Stimulated activated CD4-positive, alpha-beta T cell treated with anti-CD3 and anti-CD28 coated beads, Interleukin-15, amount 100 ng/mL, for 48 hours (primary cell): ENCODE measurements at regions not wholly inside any gene's neighbourhood (a gene's known extent, or its start where the extent isn't known, plus 50 kb on each side); places are given as distances from the start of the nearest gene placed in this dataset.
"Not testable (repeated sequence)": the region's sequence is repeated elsewhere in the genome, so short reads cannot be mapped to it uniquely, and the experiment has no call there.

ENCODE experiments used
- DNase-seq, 2 donors: peaks; one replicate each; pipeline ENCODE4 v3.0.0-alpha.2; 2020; ENCODE audit warnings: low read depth in 2 of 2

GRCh38 chr6:169933839-169934698 is 182.6 kb downstream of the ERMARD start:
- no peak for DNase-seq

GRCh38 chr6:169933251-169933821 is 181.9 kb downstream of the ERMARD start:
- DNase-seq: no peak

GRCh38 chr6:169932491-169932890 is 181.1 kb downstream of the ERMARD start:
- DNase-seq: no peak

- no peak for DNase-seq
Observed at GRCh38 chr6:169931261-169931660, 179.8 kb downstream of the ERMARD start.

- no peak for DNase-seq
Observed at GRCh38 chr6:169930799-169931198, 179.4 kb downstream of the ERMARD start.

- no peak for DNase-seq
Observed at GRCh38 chr6:169927711-169928110, 176.3 kb downstream of the ERMARD start.

GRCh38 chr6:169926617-169927417 is 175.4 kb downstream of the ERMARD start:
- DNase-seq: no peak

- DNase-seq: no peak
Observed at GRCh38 chr6:169923468-169924464, 172.3 kb downstream of the ERMARD start.

GRCh38 chr6:169921853-169922824 is 170.7 kb downstream of the ERMARD start:
- peak; percentile 6 to 26 for DNase-seq

GRCh38 chr6:169921217-169921616 is 169.8 kb downstream of the ERMARD start:
- no peak for DNase-seq

GRCh38 chr6:169920359-169921020 is 169.1 kb downstream of the ERMARD start:
- no peak for DNase-seq

GRCh38 chr6:169918954-169919549 is 167.6 kb downstream of the ERMARD start:
- no peak for DNase-seq

- no peak for DNase-seq
Observed at GRCh38 chr6:169918239-169918953, 167.0 kb downstream of the ERMARD start.

- no peak for DNase-seq
Observed at GRCh38 chr6:169917153-169917552, 165.7 kb downstream of the ERMARD start.

- DNase-seq: no peak
Observed at GRCh38 chr6:169915769-169916550, 164.5 kb downstream of the ERMARD start.

GRCh38 chr6:169913745-169914144 is 162.3 kb downstream of the ERMARD start:
- DNase-seq: not testable (repeated sequence)

- DNase-seq: no peak
Observed at GRCh38 chr6:169913096-169913638, 161.7 kb downstream of the ERMARD start.
